Upper lobe of left lung (tissue), 6 donors: ENCODE measurements at regions not wholly inside any gene's neighbourhood (a gene's known extent, or its start where the extent isn't known, plus 50 kb on each side); places are given as distances from the start of the nearest gene placed in this dataset.

Experiments
- ATAC-seq, 2 donors: fragments of 200-7000 bp; cut with Tn5 transposase; one replicate each; pipeline ENCODE4 v1.9.1; 2022; ENCODE audit warnings: mild to moderate bottlenecking in 2 of 2, moderate library complexity in 2 of 2; ENCODE audit not compliant: low FRiP score in 2 of 2
- DNase-seq, 2 donors: peaks; one replicate each; pipeline ENCODE4 v3.0.0-alpha.2; 2019 to 2020
- H3K27ac ChIP-seq, 4 donors: fragments of 200-600 bp; sonication (generic); one replicate each; pipeline ENCODE4 v1.5.1; 2016 to 2019
- H3K27me3 ChIP-seq, 4 donors: fragments of 200-600 bp; sonication (generic); one replicate each; pipeline ENCODE4 v1.5.1; 2017 to 2019
- H3K36me3 ChIP-seq, 4 donors: fragments of 200-600 bp; sonication (generic); one replicate each; pipeline ENCODE4 v1.5.1; 2016 to 2019
- H3K4me1 ChIP-seq, 4 donors: fragments of 200-600 bp; sonication (generic); one replicate each; pipeline ENCODE4 v1.5.1; 2018 to 2019
- H3K4me3 ChIP-seq, 4 donors: fragments of 200-600 bp; sonication (generic); one replicate each; pipeline ENCODE4 v1.5.1; 2017 to 2019; ENCODE audit warnings: mild to moderate bottlenecking in 2 of 4, moderate library complexity in 1 of 4
- H3K9me3 ChIP-seq, 4 donors: fragments of 200-600 bp; sonication (generic); one replicate each; pipeline ENCODE4 v1.5.1; 2018 to 2019
- EP300 ChIP-seq, 4 donors: sonication (generic); formaldehyde crosslinking; IDR thresholded peaks; one replicate each; pipeline ENCODE4 v1.5.1; 2017; ENCODE audit warnings: antibody characterized with exemption in 4 of 4, control low read depth in 2 of 4
- POLR2A ChIP-seq, 4 donors: fragments of 450-650 bp; IDR thresholded peaks; one replicate each; pipeline ENCODE4 v1.5.1; 2016 to 2017; ENCODE audit warnings: antibody characterized with exemption in 4 of 4, mild to moderate bottlenecking in 2 of 4
- POLR2AphosphoS5 ChIP-seq, 2 donors: sonication (generic); formaldehyde crosslinking; IDR thresholded peaks; one replicate each; pipeline ENCODE4 v1.5.1; 2017; ENCODE audit warnings: antibody characterized with exemption in 2 of 2
- WGBS, 2 donors: methylation state at CpG; one replicate each; pipeline ENCODE4 v1.1.5; 2017 to 2018; 5-methylcytosine and 5-hydroxymethylcytosine counted together
- TF ChIP-seq, protein P1 (sequence below), 6 experiments: fragments of 450-650 bp in 4 of 6; fragments of 200-600 bp in 2 of 6; sonication (generic) in 2 of 6; IDR thresholded peaks; one replicate each; pipeline ENCODE4 v1.5.1; 2016 to 2019; ENCODE audit warnings: antibody characterized with exemption in 6 of 6
- donor health status: DM: no; HTN: no; CAD: no; lungs with moderate emphysema.
- donor health status: DM: no; HTN: yes; CAD: no; lungs with severe emphysema.

DNA sequence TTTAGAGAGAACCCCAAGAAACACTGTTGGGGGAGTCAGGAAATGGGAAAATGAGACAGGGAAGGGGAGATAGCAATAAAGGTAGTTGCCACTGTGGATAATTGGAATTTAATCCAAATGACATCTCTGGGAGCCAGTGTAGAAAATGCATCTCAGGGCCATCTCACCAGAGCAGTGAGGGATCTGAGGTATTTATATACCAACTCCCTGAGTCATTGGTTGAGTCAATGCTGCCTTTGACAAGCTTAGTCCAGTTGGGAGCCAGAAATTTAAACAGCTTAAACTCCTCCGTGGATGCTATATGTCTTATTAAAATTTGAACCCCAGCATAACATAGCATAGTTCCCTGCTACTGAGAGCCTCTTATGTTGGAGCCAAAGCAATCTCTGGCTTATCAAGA is 140.3 kb downstream of the SLC30A10 start:
- H3K4me1 ChIP-seq, result peaks cover 0 to 19% (median 8%) of the 10 kb centered on the region in 4 donors
- H3K27me3 ChIP-seq, result no peaks in the 10 kb centered on the region
- TF ChIP-seq EP300 (IDR thresholded peaks at IDR 0.05) (no peak), POLR2A (IDR thresholded peaks at IDR 0.05) (no peak), POLR2AphosphoS5 (IDR thresholded peaks at IDR 0.05) (no peak)
- TF ChIP-seq, protein P1, sequence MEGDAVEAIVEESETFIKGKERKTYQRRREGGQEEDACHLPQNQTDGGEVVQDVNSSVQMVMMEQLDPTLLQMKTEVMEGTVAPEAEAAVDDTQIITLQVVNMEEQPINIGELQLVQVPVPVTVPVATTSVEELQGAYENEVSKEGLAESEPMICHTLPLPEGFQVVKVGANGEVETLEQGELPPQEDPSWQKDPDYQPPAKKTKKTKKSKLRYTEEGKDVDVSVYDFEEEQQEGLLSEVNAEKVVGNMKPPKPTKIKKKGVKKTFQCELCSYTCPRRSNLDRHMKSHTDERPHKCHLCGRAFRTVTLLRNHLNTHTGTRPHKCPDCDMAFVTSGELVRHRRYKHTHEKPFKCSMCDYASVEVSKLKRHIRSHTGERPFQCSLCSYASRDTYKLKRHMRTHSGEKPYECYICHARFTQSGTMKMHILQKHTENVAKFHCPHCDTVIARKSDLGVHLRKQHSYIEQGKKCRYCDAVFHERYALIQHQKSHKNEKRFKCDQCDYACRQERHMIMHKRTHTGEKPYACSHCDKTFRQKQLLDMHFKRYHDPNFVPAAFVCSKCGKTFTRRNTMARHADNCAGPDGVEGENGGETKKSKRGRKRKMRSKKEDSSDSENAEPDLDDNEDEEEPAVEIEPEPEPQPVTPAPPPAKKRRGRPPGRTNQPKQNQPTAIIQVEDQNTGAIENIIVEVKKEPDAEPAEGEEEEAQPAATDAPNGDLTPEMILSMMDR (IDR thresholded peaks at IDR 0.05), result no peak
- DNase-seq (no peak), ATAC-seq (no peak)
- no peak overlapping the region for H3K4me3 ChIP-seq
- 93 to 100% methylated on average over 1 of the region's 1 CpG for WGBS, 2 donors
- no peaks in the 10 kb centered on the region for H3K9me3 ChIP-seq
- no peaks in the 10 kb centered on the region for H3K36me3 ChIP-seq
- no peak overlapping the region for H3K27ac ChIP-seq

DNA sequence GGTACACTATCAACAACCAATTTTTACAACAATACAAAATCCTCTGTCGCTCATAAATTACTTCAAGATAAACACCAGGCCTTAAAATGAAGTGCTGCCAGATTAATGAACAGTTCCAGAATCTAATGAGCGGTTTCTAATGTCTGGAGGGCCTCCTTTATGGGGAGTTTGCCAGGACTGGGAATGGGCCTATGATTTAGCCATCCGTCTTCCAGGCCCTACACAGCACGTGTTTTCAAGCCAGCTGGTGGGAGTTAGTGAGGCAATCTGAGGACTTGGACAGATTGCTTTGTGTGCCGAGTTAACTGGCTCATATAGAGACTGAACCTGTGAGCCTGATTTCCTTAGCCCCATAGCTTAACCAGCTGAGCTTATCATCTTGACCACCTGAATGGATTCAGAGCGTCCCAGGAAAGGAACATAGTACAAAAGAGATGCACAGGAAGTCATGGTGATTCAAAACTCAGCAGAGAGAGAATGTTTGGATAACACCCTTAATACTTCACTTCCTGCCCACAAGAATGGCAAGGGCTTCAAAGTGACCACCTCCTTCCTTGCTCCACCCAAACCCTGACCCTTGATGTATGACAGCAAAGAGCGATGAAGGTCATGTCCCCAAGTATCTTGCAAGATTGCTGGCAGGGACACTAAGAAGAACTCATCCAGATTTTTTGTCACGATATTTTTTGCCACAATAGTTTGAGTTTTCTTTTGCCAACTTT is 143.5 kb downstream of the SLC30A10 start:
- no peak overlapping the region for H3K4me3 ChIP-seq
- no peak for TF ChIP-seq POLR2A (IDR thresholded peaks at IDR 0.05)
- TF ChIP-seq, protein P1 (IDR thresholded peaks at IDR 0.05), result no peak
- peak in 1 of 2 donors; percentile 64 for TF ChIP-seq POLR2AphosphoS5 (IDR thresholded peaks at IDR 0.05)
- TF ChIP-seq EP300 (IDR thresholded peaks at IDR 0.05), result peak in 2 of 4 donors; percentile 36 to 54
- peak; percentile 41 to 48 for ATAC-seq
- no peaks in the 10 kb centered on the region for H3K9me3 ChIP-seq
- H3K36me3 ChIP-seq, result no peaks in the 10 kb centered on the region
- WGBS, 2 donors, result 43 to 49% methylated on average over 7 to 8 of the region's 8 CpGs
- H3K27ac ChIP-seq, result peak overlapping the region in 3 of 4 donors; percentile 17 to 70 (median 46)
- H3K27me3 ChIP-seq, result no peaks in the 10 kb centered on the region
- H3K4me1 ChIP-seq, result peaks cover 0 to 19% (median 8%) of the 10 kb centered on the region in 4 donors
- DNase-seq, result no peak

DNA sequence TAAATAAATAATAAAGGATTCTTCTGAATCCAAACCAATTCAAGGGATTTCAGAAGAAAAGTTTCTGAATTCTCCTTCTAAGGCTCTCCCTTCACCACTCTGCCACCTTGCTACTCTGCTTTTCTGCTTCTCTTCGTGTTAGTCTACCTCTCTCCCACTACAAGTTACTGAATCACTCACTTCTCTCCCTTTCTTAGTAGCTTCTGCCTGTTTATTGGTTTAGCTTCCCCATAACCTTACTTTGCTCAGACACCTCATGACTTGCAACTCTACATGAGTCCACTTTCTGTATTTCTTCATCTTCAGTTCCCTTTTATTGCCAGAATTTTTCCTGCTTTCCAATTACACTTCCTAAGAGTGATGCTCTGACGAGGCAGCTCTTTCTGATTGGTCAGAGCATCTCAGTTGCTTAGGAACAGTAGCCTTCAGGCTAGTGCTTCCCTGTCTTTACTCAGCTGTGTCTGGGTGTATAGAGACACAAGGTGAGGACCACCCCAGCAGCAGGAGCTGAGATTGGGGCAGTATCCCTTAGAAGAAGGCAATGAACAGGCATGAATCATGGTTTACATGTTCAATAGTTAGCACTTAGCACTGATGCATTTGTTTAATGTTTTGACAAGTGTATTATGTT is 144.6 kb downstream of the SLC30A10 start:
- no peaks in the 10 kb centered on the region for H3K27me3 ChIP-seq
- ATAC-seq, result peak in 1 of 2 donors; percentile 25
- TF ChIP-seq POLR2A (IDR thresholded peaks at IDR 0.05), result no peak
- no peak for TF ChIP-seq POLR2AphosphoS5 (IDR thresholded peaks at IDR 0.05)
- no peak for TF ChIP-seq EP300 (IDR thresholded peaks at IDR 0.05)
- TF ChIP-seq, protein P1 (IDR thresholded peaks at IDR 0.05), result no peak
- no peaks in the 10 kb centered on the region for H3K36me3 ChIP-seq
- no peak for DNase-seq
- WGBS, 2 donors, result 64 to 75% methylated on average over 2 of the region's 2 CpGs
- H3K4me3 ChIP-seq, result no peak overlapping the region
- no peaks in the 10 kb centered on the region for H3K9me3 ChIP-seq
- peak overlapping the region in 3 of 4 donors; percentile 17 to 70 (median 46) for H3K27ac ChIP-seq
- H3K4me1 ChIP-seq, result peaks cover 0 to 19% (median 8%) of the 10 kb centered on the region in 4 donors

DNA sequence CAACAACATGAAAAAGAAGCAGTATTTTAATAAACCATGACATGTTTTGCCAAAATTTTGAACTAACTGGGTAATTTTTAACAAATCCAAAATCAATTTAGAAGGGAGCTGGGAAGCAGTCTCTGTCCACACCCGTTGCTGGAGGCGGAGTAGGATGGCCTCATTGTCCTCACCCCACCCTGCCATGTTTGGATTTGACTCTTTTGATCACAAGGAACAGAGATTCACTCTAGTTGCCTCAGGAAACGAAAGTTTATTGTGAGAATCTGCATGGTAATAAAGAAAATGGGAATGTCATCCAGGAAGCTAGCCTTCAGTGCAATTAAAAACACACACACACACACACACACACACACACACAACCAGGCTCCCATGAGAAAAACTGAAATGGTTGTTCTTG is 145.4 kb downstream of the SLC30A10 start:
- no peak for TF ChIP-seq POLR2A (IDR thresholded peaks at IDR 0.05)
- no peak for TF ChIP-seq POLR2AphosphoS5 (IDR thresholded peaks at IDR 0.05)
- TF ChIP-seq EP300 (IDR thresholded peaks at IDR 0.05), result no peak
- TF ChIP-seq, protein P1 (IDR thresholded peaks at IDR 0.05), result no peak
- ATAC-seq (no peak), DNase-seq (no peak)
- H3K36me3 ChIP-seq, result no peaks in the 10 kb centered on the region
- peaks cover 0 to 19% (median 8%) of the 10 kb centered on the region in 4 donors for H3K4me1 ChIP-seq
- no peak overlapping the region for H3K27ac ChIP-seq
- H3K27me3 ChIP-seq, result no peaks in the 10 kb centered on the region
- no peaks in the 10 kb centered on the region for H3K9me3 ChIP-seq
- 45 to 57% methylated on average over 3 of the region's 3 CpGs for whole genome bisulfite sequencing, 2 donors
- no peak overlapping the region for H3K4me3 ChIP-seq
